Tibial artery (tissue), 4 donors: ENCODE measurements at regions not wholly inside any gene's neighbourhood (a gene's known extent, or its start where the extent isn't known, plus 50 kb on each side); places are given as distances from the start of the nearest gene placed in this dataset.

Experiments
- DNase-seq, 2 donors: peaks; one replicate each; pipeline ENCODE4 v3.0.0-alpha.2; 2019
- H3K27ac ChIP-seq, 2 donors: fragments of 200-600 bp; sonication (generic) in 1 of 2; 1 replicate in 1 of 2; 2 replicates in 1 of 2; pipeline ENCODE4 v1.5.1; 2018 to 2019; ENCODE audit warnings: mild to moderate bottlenecking in 1 of 2
- H3K27me3 ChIP-seq, 2 donors: fragments of 200-600 bp; sonication (generic) in 1 of 2; one replicate each; pipeline versions ENCODE4 v1.5.1 to v1.6.0; 2016 to 2019
- H3K36me3 ChIP-seq, 3 donors: fragments of 200-600 bp; sonication (generic) in 2 of 3; one replicate each; pipeline ENCODE4 v1.5.1; 2016 to 2019; ENCODE audit warnings: mild to moderate bottlenecking in 2 of 3
- H3K4me1 ChIP-seq, 4 donors: fragments of 200-600 bp; sonication (generic) in 2 of 4; 1 replicate in 3 of 4; 2 replicates in 1 of 4; pipeline ENCODE4 v1.5.1; 2016 to 2019
- H3K4me3 ChIP-seq, 2 donors: fragments of 200-600 bp; sonication (generic) in 1 of 2; 1 replicate in 1 of 2; 2 replicates in 1 of 2; pipeline ENCODE4 v1.5.1; 2018 to 2019; ENCODE audit warnings: mild to moderate bottlenecking in 2 of 2
- H3K9me3 ChIP-seq, 3 donors: fragments of 200-600 bp; sonication (generic) in 1 of 3; one replicate each; pipeline ENCODE4 v1.5.1; 2016 to 2019
- CTCF ChIP-seq, 2 experiments: fragments of 200-600 bp in 1 of 2; fragments of 450-650 bp in 1 of 2; IDR thresholded peaks; one replicate each; pipeline ENCODE4 v1.5.1; 2017 to 2019; ENCODE audit warnings: antibody characterized with exemption in 2 of 2, mild to moderate bottlenecking in 1 of 2, moderate library complexity in 1 of 2
- intact Hi-C: fragments of 100-400 bp; cut with DNase I; formaldehyde crosslinking; loops from one replicate; pipeline ENCODE4 v1.15.0; 2023; ENCODE audit warnings: low total_unique reads

DNA sequence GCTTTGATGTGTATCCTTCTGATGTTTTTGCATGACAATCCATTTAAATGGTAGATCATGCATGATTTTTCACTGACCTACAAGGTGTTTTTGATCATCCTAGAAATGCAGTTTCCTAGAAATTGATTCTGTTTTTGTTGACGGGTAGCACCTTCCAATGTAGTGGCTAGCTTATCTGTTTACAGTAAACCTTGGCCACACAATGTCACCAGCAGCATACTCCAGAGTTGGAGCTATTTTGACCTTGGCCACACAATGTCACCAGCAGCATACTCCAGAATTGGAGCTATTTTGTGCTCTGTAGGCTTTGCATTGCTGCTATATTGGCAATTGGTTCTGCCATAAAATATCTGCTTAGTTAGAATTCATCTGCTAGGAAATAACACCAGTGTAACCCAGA lies 74.6 kb upstream of the NAA20 start:
- no peaks in the 10 kb centered on the region for H3K27me3 ChIP-seq
- H3K4me1 ChIP-seq = peaks cover 0 to 41% (median 26%) of the 10 kb centered on the region in 4 donors
- peaks cover 0 to 14% (median 14%) of the 10 kb centered on the region in 3 donors for H3K36me3 ChIP-seq
- no peak for DNase-seq
- TF ChIP-seq CTCF (IDR thresholded peaks at IDR 0.05) = no peak
- intact Hi-C loops = no loop called here
- no peak overlapping the region for H3K4me3 ChIP-seq
- peak overlapping the region in 1 of 2 donors; percentile 45 for H3K27ac ChIP-seq
- no peaks in the 10 kb centered on the region for H3K9me3 ChIP-seq

- DNase-seq = no peak
- Histone ChIP-seq H3K36me3 (peaks cover 0 to 18% (median 17%) of the 10 kb centered on the region in 3 donors), H3K27ac (peak overlapping the region; percentile 30 to 45), H3K4me1 (peaks cover 0 to 41% (median 26%) of the 10 kb centered on the region in 4 donors), H3K27me3 (no peaks in the 10 kb centered on the region), H3K9me3 (no peaks in the 10 kb centered on the region), H3K4me3 (no peak overlapping the region)
- intact Hi-C loops = no loop called here
- no peak for TF ChIP-seq CTCF (IDR thresholded peaks at IDR 0.05)
These were observed 74.1 kb upstream of the NAA20 start for GRCh38 chr20:19943061-19943521.

GRCh38 chr20:19944772-19945459 lies 72.2 kb upstream of the NAA20 start:
- Histone ChIP-seq H3K27me3 (no peaks in the 10 kb centered on the region), H3K27ac (peak overlapping the region; percentile 75 to 80), H3K36me3 (peaks cover 0 to 17% (median 17%) of the 10 kb centered on the region in 3 donors), H3K4me1 (peaks cover 0 to 40% (median 26%) of the 10 kb centered on the region in 4 donors), H3K9me3 (no peaks in the 10 kb centered on the region), H3K4me3 (no peak overlapping the region)
- no peak for TF ChIP-seq CTCF (IDR thresholded peaks at IDR 0.05)
- no peak for DNase-seq
- intact Hi-C loops = no loop called here

- Histone ChIP-seq H3K4me1 (peaks cover 0 to 30% (median 26%) of the 10 kb centered on the region in 4 donors), H3K27ac (peak overlapping the region; percentile 75 to 80), H3K4me3 (no peak overlapping the region), H3K9me3 (no peaks in the 10 kb centered on the region), H3K27me3 (no peaks in the 10 kb centered on the region), H3K36me3 (peaks cover 0 to 6% (median 6%) of the 10 kb centered on the region in 3 donors)
- intact Hi-C loops = no loop called here
- DNase-seq = peak in 1 of 2 donors; percentile 43
- no peak for TF ChIP-seq CTCF (IDR thresholded peaks at IDR 0.05)
These were observed 71.2 kb upstream of the NAA20 start for GRCh38 chr20:19945732-19946670.

GRCh38 chr20:19947611-19948264 lies 69.4 kb upstream of the NAA20 start:
- no peak overlapping the region for H3K4me3 ChIP-seq
- intact Hi-C loops = no loop called here
- peaks cover 0 to 6% (median 5%) of the 10 kb centered on the region in 3 donors for H3K36me3 ChIP-seq
- H3K9me3 ChIP-seq = no peaks in the 10 kb centered on the region
- no peaks in the 10 kb centered on the region for H3K27me3 ChIP-seq
- H3K4me1 ChIP-seq = peaks cover 0 to 30% (median 26%) of the 10 kb centered on the region in 4 donors
- no peak for TF ChIP-seq CTCF (IDR thresholded peaks at IDR 0.05)
- peak overlapping the region in 1 of 2 donors; percentile 80 for H3K27ac ChIP-seq
- DNase-seq = no peak
